ENCODE measurements at regions not wholly inside any gene's neighbourhood (a gene's known extent, or its start where the extent isn't known, plus 50 kb on each side); places are given as distances from the start of the nearest gene placed in this dataset.
"Not testable (repeated sequence)": the region's sequence is repeated elsewhere in the genome, so short reads cannot be mapped to it uniquely, and the experiment has no call there.

DNA sequence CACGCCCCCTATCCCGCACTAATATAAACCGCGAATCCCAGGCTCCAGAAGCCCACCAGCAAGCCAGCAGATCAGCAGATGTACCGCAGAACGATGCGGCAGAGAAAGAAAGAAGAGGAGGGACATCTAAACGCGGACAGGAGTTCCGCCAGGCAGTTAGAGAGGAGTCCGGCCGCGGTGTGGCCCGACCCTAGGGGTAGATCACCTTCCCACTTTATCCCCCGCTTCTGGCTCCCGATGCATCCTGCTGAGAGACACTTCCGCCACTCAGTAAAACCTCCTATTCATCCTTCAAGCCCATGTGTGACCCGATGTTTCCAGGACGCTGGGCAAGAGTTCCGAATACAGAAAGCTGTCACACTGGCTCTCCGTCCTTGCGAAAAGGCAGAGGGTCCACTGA is 1046.8 kb downstream of the SLITRK5 start:
- TF ChIP-seq, protein P1, sequence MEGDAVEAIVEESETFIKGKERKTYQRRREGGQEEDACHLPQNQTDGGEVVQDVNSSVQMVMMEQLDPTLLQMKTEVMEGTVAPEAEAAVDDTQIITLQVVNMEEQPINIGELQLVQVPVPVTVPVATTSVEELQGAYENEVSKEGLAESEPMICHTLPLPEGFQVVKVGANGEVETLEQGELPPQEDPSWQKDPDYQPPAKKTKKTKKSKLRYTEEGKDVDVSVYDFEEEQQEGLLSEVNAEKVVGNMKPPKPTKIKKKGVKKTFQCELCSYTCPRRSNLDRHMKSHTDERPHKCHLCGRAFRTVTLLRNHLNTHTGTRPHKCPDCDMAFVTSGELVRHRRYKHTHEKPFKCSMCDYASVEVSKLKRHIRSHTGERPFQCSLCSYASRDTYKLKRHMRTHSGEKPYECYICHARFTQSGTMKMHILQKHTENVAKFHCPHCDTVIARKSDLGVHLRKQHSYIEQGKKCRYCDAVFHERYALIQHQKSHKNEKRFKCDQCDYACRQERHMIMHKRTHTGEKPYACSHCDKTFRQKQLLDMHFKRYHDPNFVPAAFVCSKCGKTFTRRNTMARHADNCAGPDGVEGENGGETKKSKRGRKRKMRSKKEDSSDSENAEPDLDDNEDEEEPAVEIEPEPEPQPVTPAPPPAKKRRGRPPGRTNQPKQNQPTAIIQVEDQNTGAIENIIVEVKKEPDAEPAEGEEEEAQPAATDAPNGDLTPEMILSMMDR (conservative IDR thresholded peaks at IDR 0.05; ENCODE audit: low read depth, low read length) = no peak
- no peak for TF ChIP-seq EZH2 (IDR thresholded peaks at IDR 0.05; ENCODE audit: borderline replicate concordance, low read depth, low read length, poor library complexity, severe bottlenecking)
- H3K4me1 ChIP-seq (ENCODE audit: insufficient read depth, low read length, poor library complexity, severe bottlenecking) = no peaks in the 10 kb centered on the region
- POLR2A ChIA-PET (ENCODE audit: low non-redundant PET) = no interaction called here

DNA sequence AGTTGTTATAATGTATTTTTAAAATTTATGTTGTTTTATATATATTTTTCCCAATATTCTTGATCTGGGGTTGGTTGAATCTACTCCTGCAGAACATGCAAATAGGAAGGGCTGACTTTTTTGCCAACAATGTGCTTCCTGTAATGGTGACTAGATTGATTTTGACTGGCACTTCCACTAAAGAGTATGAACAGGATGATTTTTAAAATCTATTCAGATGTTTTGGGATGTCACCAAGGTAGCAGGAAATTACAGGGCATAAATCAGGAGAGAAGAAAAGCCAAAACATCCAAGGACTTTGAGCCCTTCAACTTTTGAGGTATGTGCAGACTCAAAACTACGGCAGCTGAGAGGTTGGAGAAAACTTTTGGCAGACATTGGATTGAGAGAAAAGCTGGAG is 1047.6 kb downstream of the SLITRK5 start:
- no peak overlapping the region for H3K27ac ChIP-seq (ENCODE audit: low read depth, low read length, poor library complexity, severe bottlenecking)
- CTCF ChIA-PET = no interaction called here
- no TSS peak for BruUV-seq (replicated peaks)
- H3K4me1 ChIP-seq (ENCODE audit: insufficient read depth, low read length, poor library complexity, severe bottlenecking) = no peaks in the 10 kb centered on the region
- POLR2A ChIA-PET (ENCODE audit: low non-redundant PET) = no interaction called here
- no peaks in the 10 kb centered on the region for H3K9me3 ChIP-seq (ENCODE audit: low read depth, low read length, poor library complexity, severe bottlenecking)
- no peak overlapping the region for H3K4me3 ChIP-seq (ENCODE audit: low read depth, low read length, poor library complexity, severe bottlenecking)
- intact Hi-C loops (cut with micrococcal nuclease; ENCODE audit: unreplicated experiment) = loop anchor here (10.0 kb wide), 1 partner anchor 1056 kb away; no protein-coding TSS in a partner anchor
- TF ChIP-seq, protein P1 (conservative IDR thresholded peaks at IDR 0.05; ENCODE audit: low read depth, low read length) = no peak
- no peak for TF ChIP-seq EZH2 (IDR thresholded peaks at IDR 0.05; ENCODE audit: borderline replicate concordance, low read depth, low read length, poor library complexity, severe bottlenecking)
- H3K27me3 ChIP-seq (replicated peaks; ENCODE audit: insufficient read depth, low read depth, low read length, poor library complexity) = no peaks in the 10 kb centered on the region
- no peak for DNase-seq (ENCODE audit: low spot score)
- no peaks in the 10 kb centered on the region for H3K36me3 ChIP-seq (ENCODE audit: insufficient read depth, low read length, poor library complexity, severe bottlenecking)

More for the DNA sequence above, 1046.8 kb downstream of the SLITRK5 start:
- H3K27ac ChIP-seq (ENCODE audit: low read depth, low read length, poor library complexity, severe bottlenecking) = no peak overlapping the region
- no peaks in the 10 kb centered on the region for H3K9me3 ChIP-seq (ENCODE audit: low read depth, low read length, poor library complexity, severe bottlenecking)
- BruUV-seq (replicated peaks) = no TSS peak
- intact Hi-C loops (cut with micrococcal nuclease; ENCODE audit: unreplicated experiment) = loop anchor here (10.0 kb wide), 1 partner anchor 1057 kb away; no protein-coding TSS in a partner anchor
- no peak for DNase-seq (ENCODE audit: low spot score)
- H3K4me3 ChIP-seq (ENCODE audit: low read depth, low read length, poor library complexity, severe bottlenecking) = no peak overlapping the region
- CTCF ChIA-PET = no interaction called here
- no peaks in the 10 kb centered on the region for H3K36me3 ChIP-seq (ENCODE audit: insufficient read depth, low read length, poor library complexity, severe bottlenecking)
- no peaks in the 10 kb centered on the region for H3K27me3 ChIP-seq (replicated peaks; ENCODE audit: insufficient read depth, low read depth, low read length, poor library complexity)

DNA sequence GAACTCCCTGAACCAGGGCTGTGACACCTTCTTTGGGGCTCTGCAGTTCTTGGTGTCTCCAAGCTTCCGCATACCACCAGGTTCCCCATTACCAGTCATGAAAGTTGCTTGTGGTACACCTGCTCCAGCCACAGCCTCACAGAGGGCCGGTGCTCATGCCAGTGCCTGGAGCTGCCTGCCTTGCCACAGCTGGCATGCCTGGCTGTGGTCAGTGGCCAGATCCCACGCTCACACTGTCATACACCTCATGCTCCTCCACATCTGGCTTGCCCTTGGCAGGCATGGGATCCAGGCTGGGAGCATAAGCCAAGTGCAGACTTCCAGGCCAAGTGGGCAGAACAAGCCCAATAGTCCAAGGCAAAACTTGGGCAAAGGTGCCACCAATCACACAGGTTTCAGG is 1054.9 kb downstream of the SLITRK5 start:
- no peak for TF ChIP-seq EZH2 (IDR thresholded peaks at IDR 0.05; ENCODE audit: borderline replicate concordance, low read depth, low read length, poor library complexity, severe bottlenecking)
- TF ChIP-seq, protein P1 (conservative IDR thresholded peaks at IDR 0.05; ENCODE audit: low read depth, low read length) = no peak

DNA sequence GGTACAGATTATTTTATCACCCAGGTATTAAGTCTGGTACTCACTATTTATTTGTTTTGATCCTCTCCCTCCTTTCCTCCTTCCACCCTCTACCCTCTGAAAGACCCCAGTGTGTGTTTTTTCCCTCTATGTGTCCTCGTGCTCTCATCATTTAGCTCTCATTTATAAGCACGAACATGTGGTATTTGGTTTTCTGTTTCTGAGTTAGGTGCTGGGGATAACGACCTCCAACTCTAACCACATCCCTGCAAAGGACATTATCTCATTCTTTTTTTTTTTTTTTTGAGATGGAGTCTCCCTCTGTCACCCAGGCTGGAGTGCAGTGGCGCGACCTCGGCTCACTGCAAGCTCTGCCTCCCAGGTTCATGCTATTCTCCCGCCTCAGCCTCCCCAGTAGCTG is 1056.1 kb downstream of the SLITRK5 start:
- H3K4me3 ChIP-seq (ENCODE audit: low read depth, low read length, poor library complexity, severe bottlenecking); BruUV-seq (replicated peaks); CTCF ChIA-PET; POLR2A ChIA-PET (ENCODE audit: low non-redundant PET); H3K27ac ChIP-seq (ENCODE audit: low read depth, low read length, poor library complexity, severe bottlenecking); H3K4me1 ChIP-seq (ENCODE audit: insufficient read depth, low read length, poor library complexity, severe bottlenecking); H3K36me3 ChIP-seq (ENCODE audit: insufficient read depth, low read length, poor library complexity, severe bottlenecking); H3K27me3 ChIP-seq (replicated peaks; ENCODE audit: insufficient read depth, low read depth, low read length, poor library complexity); H3K9me3 ChIP-seq (ENCODE audit: low read depth, low read length, poor library complexity, severe bottlenecking); DNase-seq (ENCODE audit: low spot score); intact Hi-C loops (cut with micrococcal nuclease; ENCODE audit: unreplicated experiment): not testable (repeated sequence)

More for the DNA sequence above, 1054.9 kb downstream of the SLITRK5 start:
- H3K4me1 ChIP-seq (ENCODE audit: insufficient read depth, low read length, poor library complexity, severe bottlenecking) = no peaks in the 10 kb centered on the region
- no peaks in the 10 kb centered on the region for H3K9me3 ChIP-seq (ENCODE audit: low read depth, low read length, poor library complexity, severe bottlenecking)
- H3K27me3 ChIP-seq (replicated peaks; ENCODE audit: insufficient read depth, low read depth, low read length, poor library complexity) = no peaks in the 10 kb centered on the region
- intact Hi-C loops (cut with micrococcal nuclease; ENCODE audit: unreplicated experiment) = no loop called here
- no peaks in the 10 kb centered on the region for H3K36me3 ChIP-seq (ENCODE audit: insufficient read depth, low read length, poor library complexity, severe bottlenecking)
- H3K27ac ChIP-seq (ENCODE audit: low read depth, low read length, poor library complexity, severe bottlenecking) = no peak overlapping the region
- no peak for DNase-seq (ENCODE audit: low spot score)
- ChIA-PET CTCF (no interaction called here), POLR2A (ENCODE audit: low non-redundant PET) (no interaction called here)
- BruUV-seq (replicated peaks) = no TSS peak
- H3K4me3 ChIP-seq (ENCODE audit: low read depth, low read length, poor library complexity, severe bottlenecking) = no peak overlapping the region

Measured in A673 (cell line).